HG02981 (cell line): ENCODE measurements at regions not wholly inside any gene's neighbourhood (a gene's known extent, or its start where the extent isn't known, plus 50 kb on each side); places are given as distances from the start of the nearest gene placed in this dataset.
A peak's percentile ranks its signal among the peaks of the same experiment; 100 is the strongest.
"Not testable (repeated sequence)": the region's sequence is repeated elsewhere in the genome, so short reads cannot be mapped to it uniquely, and the experiment has no call there.

Experiments used
- ATAC-seq: cut with Tn5 transposase; IDR thresholded peaks from one replicate; pipeline ENCODE4 v1.9.1; 2021; ENCODE audit warnings: mild to moderate bottlenecking, moderate library complexity; ENCODE audit not compliant: unreplicated experiment

GRCh38 chr1:120544434-120544833 is 129.6 kb downstream of the NBPF8 start:
- peak; percentile 80 for ATAC-seq

GRCh38 chr1:120550335-120550734 is 135.5 kb downstream of the NBPF8 start:
- not testable (repeated sequence) for ATAC-seq

DNA sequence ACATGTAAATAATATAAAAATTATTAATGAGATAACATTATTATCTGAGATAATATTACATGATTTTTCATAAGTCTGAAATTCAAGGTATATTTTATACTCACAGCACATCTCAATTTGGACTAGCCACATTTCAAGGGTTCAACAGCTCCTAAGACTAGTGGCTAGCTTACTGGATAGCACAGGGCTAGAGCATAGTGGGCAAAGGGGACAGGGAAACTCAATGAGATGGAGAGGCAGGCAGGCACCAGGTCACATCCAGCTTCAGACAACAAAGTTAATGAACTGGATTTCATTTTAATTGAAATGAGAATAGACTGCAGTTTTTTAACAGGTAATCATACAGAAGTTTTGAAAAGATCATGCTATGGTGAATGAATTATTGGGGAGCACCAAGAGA is 137.4 kb downstream of the NBPF8 start:
- not testable (repeated sequence) for ATAC-seq

DNA sequence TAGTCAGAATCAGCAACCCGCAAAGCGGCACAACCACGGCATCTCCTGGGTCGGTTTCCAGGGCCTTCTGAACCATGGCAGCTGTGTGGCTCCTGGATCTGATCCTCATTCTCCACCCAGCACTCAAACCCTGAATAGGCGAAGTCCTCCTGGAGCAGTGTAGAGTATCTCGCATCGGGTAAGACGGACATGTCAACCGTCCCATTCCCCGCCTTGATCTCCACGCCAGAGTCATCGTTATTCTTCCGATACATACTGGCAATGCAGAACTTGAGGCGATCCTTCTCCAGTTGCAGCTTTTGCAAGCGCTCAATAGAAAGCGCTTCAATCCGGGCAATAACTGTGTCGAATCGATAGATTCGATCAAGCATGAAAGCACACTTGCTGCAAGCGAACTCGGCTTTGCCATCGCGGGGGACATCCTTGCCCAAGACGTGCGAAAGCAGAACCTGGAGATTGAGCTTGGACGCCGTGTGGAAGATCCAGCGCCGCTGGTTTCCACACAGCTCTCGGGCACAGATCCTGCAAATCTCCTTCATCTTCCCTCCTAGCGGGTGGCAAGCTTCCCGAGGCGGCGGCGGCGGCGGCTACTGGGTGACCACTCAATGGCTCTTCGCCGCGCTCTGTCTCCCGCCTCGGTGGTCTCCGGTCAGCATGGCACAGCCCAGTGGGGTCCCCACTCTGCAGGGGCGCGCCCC is 142.9 kb downstream of the NBPF8 start:
- not testable (repeated sequence) for ATAC-seq

GRCh38 chr1:120558303-120559060 is 143.6 kb downstream of the NBPF8 start:
- ATAC-seq, result peak; percentile 86

GRCh38 chr1:120561767-120562166 is 146.9 kb downstream of the NBPF8 start:
- not testable (repeated sequence) for ATAC-seq

DNA sequence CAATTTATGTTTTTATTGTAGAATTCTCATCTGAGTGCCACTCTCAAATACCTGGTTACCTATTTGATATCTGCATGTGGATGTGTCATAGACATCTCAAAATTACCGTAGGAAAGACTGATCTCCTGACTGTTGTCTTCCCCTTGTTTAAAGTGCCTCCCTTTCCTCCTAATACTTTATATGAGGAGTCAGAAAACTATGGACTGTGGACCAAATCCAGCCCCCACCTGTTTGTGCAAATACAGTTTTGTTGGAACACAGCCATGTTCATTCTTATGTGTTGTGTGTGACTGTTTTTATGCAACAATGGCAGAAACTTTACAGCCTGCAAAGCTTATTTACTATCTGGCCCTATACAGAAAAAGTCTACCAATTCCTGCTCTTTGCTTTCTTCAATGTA is 150.6 kb downstream of the NBPF8 start:
- not testable (repeated sequence) for ATAC-seq

DNA sequence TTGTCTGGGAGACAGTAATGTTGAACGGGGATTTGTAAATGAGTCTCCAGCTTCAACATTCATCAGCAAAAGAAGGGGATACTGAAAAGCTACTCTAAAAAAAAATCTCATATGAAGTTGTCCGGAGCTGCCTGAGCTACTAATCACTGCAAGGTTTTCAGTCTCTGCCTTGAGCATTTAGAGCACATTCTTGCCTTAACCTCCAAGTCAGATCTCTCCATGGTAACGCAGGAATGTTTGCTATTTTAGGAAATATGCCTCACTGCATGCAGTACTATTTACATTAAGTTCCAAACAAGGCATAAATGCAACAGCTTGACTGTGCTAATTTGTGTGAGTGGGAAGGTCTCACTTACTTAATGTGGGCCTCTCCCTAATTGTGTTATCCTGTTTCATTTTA is 152.8 kb downstream of the NBPF8 start:
- not testable (repeated sequence) for ATAC-seq

- ATAC-seq, result not testable (repeated sequence)
Observed at GRCh38 chr1:120575201-120575600, 148.5 kb upstream of the NBPF26 start.

- not testable (repeated sequence) for ATAC-seq
Observed at GRCh38 chr1:120582135-120582534, 141.6 kb upstream of the NBPF26 start.

DNA sequence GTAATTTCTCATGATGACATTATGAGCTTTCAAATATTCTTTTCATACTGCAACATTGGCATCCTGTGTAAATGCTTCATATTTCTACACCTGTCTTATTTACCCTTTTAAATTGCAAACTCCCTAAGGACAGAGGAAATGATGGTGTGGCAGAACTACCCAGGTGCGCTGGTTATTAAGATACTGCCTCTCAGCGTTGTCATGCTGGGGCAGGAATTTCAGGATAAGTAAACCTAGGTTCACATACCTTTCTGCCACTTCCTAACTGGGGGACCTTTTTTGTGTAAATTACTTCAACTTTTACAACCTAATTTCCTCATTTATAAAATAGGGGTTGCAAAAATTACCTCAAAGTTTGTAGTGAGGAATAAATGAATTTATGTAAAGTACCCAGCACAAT is 137.7 kb upstream of the NBPF26 start:
- not testable (repeated sequence) for ATAC-seq

DNA sequence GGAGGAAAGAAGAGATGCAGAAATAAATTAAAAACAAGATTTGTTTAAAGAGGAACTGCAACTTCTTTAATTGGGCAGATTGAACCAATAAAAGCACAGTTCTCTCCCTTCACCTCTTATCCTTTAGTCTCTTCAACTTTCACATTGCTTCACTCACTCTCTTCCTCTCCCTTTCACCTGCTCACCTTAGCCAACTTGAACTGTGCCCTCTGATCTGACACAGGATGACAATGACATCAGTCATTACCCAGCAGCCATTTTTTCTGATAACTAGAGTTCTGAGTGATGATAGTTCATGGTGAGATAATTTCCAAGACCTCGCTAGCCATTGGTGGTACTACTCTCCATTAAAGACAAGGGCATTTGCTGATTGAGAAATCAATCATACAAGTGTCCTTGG is 134.9 kb upstream of the NBPF26 start:
- ATAC-seq, result not testable (repeated sequence)

DNA sequence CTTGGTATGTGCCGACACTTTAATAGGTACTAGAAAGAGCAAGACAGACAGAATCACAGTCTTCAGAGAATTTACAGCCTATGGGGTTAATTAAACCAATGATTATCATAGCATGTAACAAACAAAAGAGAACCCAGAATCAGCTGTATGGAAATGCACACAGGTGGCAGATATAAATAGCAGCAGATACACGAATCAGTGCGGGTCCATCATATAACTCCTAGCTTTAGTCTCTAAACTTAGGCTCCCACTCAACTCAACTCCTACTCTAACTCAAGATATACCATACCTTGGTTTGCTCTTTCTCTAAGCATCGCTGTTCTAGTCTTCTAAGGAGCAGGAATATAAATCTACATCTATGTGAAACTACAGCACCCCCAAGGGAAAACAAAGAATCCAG is 132.0 kb upstream of the NBPF26 start:
- not testable (repeated sequence) for ATAC-seq

GRCh38 chr1:120592943-120593342 is 130.8 kb upstream of the NBPF26 start:
- ATAC-seq, result not testable (repeated sequence)

- ATAC-seq, result not testable (repeated sequence)
Observed at GRCh38 chr1:120593648-120594047, 130.1 kb upstream of the NBPF26 start.

DNA sequence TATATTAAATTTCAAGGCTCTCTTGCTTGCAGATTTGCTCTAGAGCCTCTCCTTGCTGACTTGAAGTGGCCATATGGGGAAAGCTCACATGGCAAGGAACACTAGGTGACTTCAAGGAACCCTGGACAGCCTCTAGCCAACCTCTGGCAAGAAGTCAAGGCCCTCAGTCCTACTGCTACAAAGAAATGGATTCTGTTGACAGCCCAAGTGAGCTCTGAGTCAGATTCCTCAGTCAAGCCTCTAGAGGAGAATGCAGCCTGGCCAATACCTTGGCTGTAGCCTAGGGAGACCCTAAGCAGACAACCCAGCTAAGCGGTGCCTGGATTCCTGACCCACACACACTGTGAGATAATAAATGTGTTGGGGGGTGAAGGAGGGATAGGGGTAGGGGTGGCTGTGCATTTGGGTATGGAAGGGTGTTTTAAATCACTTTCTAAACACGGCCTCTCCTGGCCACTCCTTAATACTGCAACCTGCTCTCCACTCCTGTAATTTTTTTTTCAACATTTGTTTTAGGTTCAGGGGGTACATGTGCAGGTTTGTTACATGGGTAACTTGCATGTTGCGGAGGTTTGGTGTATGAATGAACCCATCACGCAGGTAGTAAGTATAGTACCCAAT is 125.3 kb upstream of the NBPF26 start:
- ATAC-seq, result not testable (repeated sequence)

GRCh38 chr1:120599511-120599910 is 124.2 kb upstream of the NBPF26 start:
- not testable (repeated sequence) for ATAC-seq

- not testable (repeated sequence) for ATAC-seq
Observed at GRCh38 chr1:120600442-120601041, 123.2 kb upstream of the NBPF26 start.

DNA sequence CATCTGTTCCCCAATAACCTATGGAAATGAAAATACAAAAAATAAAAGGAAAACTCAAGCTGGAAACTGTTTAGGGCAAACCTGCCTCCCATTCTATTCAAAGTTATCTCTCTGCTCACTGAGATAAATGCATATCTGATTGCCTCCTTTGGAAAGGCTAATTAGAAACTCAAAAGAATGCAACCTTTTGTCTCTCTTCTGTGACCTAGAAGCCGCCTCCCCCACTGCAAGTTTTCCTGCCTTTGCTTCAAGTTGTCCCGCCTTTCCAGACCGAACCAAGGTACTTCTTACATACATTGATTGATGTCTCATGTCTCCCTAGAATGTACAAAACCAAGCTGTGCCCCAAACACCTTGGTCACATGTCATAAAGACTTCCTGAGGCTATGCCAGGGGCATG is 115.9 kb upstream of the NBPF26 start:
- ATAC-seq, result not testable (repeated sequence)

DNA sequence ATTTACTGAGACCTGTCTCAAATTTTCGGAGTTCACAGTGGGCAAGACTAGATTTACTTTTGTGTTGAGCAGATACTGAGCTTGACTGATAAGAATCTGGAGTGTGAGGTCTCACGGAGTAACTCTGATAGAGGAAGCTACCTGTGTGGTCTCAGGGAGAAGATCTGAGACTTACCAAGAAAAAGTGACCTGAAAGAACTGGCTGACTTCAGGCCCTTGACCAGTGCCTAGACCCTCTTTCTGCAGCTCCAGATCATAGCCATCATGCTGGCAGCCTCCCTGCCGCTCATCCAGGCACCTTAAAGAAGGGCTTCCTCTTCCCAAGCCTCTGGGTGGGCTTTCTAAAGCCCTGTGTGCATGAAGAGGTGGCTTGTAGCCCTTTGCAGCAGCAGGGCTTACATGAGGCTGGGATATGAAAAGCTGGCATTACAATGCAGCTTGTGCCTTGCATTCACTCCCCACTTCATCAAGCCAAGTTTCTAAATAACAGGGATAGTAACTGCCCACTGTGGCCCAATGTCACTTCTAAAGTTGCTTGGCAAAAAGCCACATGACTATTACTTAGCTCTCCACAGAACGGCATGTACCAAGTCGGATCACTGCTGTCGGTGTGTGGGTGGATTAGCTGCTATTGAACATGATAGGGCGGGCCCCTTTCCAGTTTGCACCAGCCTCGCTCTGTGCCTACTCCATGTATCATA is 115.3 kb upstream of the NBPF26 start:
- ATAC-seq, result not testable (repeated sequence)
